A549 (cell line): ENCODE measurements at regions not wholly inside any gene's neighbourhood (a gene's known extent, or its start where the extent isn't known, plus 50 kb on each side); places are given as distances from the start of the nearest gene placed in this dataset.

Experiments used
- CEBPB ChIP-seq, 2 experiments: fragments of >200 bp in 1 of 2; sonication (Bioruptor Twin) in 1 of 2; formaldehyde crosslinking in 1 of 2; IDR thresholded peaks; 2 replicates each; pipeline ENCODE4 v1.6.1; 2012 to 2016
- CHD2 ChIP-seq: fragments of 150-350 bp; IDR thresholded peaks from 2 replicates; pipeline ENCODE4 v1.6.1; 2014; ENCODE audit warnings: low read length; ENCODE audit not compliant: partially characterized antibody
- CTCF ChIP-seq: fragments of >200 bp; sonication (Bioruptor Twin); formaldehyde crosslinking; IDR thresholded peaks from 3 replicates; pipeline ENCODE4 v1.5.1; 2016
- EP300 ChIP-seq, 2 experiments: fragments of >200 bp; sonication (Bioruptor Twin); formaldehyde crosslinking; IDR thresholded peaks; 2 replicates in 1 of 2; 3 replicates in 1 of 2; pipeline ENCODE4 v1.6.1; 2016 to 2017
- ESRRA ChIP-seq: fragments of 150-350 bp; IDR thresholded peaks from 2 replicates; pipeline ENCODE4 v1.6.1; 2014; ENCODE audit warnings: mild to moderate bottlenecking, low read length, borderline replicate concordance
- FOSL2 ChIP-seq, 2 experiments: fragments of 450-650 bp in 1 of 2; fragments of >200 bp in 1 of 2; sonication (Bioruptor Twin) in 1 of 2; formaldehyde crosslinking; IDR thresholded peaks; 2 replicates each; pipeline versions ENCODE4 v1.5.0 to v1.6.1; 2016 to 2020; ENCODE audit warnings: mild to moderate bottlenecking in 1 of 2, moderate library complexity in 1 of 2
- POLR2AphosphoS2 ChIP-seq: conservative IDR thresholded peaks from 2 replicates; pipeline ENCODE4 v1.6.1; 2012; ENCODE audit warnings: low read length, improper control_type of control experiment, inconsistent platforms
- RCOR1 ChIP-seq: fragments of 150-350 bp; IDR thresholded peaks from 2 replicates; pipeline ENCODE4 v1.6.1; 2014; ENCODE audit warnings: antibody characterized with exemption, low read length, low read depth
- REST ChIP-seq: fragments of 200-600 bp; sonication (generic); IDR thresholded peaks from 2 replicates; pipeline ENCODE4 v1.6.1; 2016; ENCODE audit warnings: antibody characterized with exemption, mild to moderate bottlenecking, moderate library complexity
- SMC3 ChIP-seq: fragments of >200 bp; sonication (Bioruptor Twin); formaldehyde crosslinking; IDR thresholded peaks from 3 replicates; pipeline ENCODE4 v1.6.1; 2018; ENCODE audit warnings: inconsistent platforms
- SREBF2 ChIP-seq: fragments of 450-650 bp; IDR thresholded peaks from 2 replicates; pipeline ENCODE4 v1.6.1; 2014; ENCODE audit warnings: mild to moderate bottlenecking, moderate library complexity

- TF ChIP-seq CTCF (no peak), CEBPB (IDR thresholded peaks at IDR 0.05) (no peak), CHD2 (no peak), EP300 (IDR thresholded peaks at IDR 0.05) (no peak), SMC3 (no peak), FOSL2 (IDR thresholded peaks at IDR 0.05) (no peak), FOSL2 (CRISPR knock-in tag; IDR thresholded peaks at IDR 0.05) (no peak), RCOR1 (no peak), REST (no peak), SREBF2 (no peak), POLR2AphosphoS2 (no peak), ESRRA (no peak)
These were observed 136.1 kb upstream of the TOPAZ1 start for GRCh38 chr3:44105571-44105970.
